Panc1 (cell line): ENCODE measurements at regions not wholly inside any gene's neighbourhood (a gene's known extent, or its start where the extent isn't known, plus 50 kb on each side); places are given as distances from the start of the nearest gene placed in this dataset.

Source experiments
- ATAC-seq: fragments of 200-7000 bp; cut with Tn5 transposase; 2 replicates; pipeline ENCODE4 v1.9.1; 2020; ENCODE audit warnings: mild to moderate bottlenecking, moderate library complexity
- BruUV-seq: library from RNA; stranded (reverse); fragments of 400-500 nt; replicated peaks from 2 replicates; lab custom pipeline; 2021; lab: Mats Ljungman, UMichigan
- CTCF ChIA-PET: fragments of 300-600 bp; sonication (Branson Sonifier 250); formaldehyde crosslinking; loops from one replicate; lab custom pipeline; 2022; ENCODE audit warnings: antibody characterized with exemption; lab: Charles Lee
- POLR2A ChIA-PET: fragments of 300-600 bp; sonication (Branson Sonifier 250); formaldehyde crosslinking; loops from one replicate; lab custom pipeline; 2022; ENCODE audit warnings: antibody characterized with exemption; lab: Charles Lee
- DNase-seq: peaks from one replicate; pipeline ENCODE4 v3.0.0-alpha.2; 2010; ENCODE audit warnings: low read depth, low spot score
- H3K27ac ChIP-seq: 2 replicates; pipeline ENCODE4 v1.5.1; 2011; ENCODE audit warnings: mild to moderate bottlenecking, low read length, inconsistent platforms
- H3K27me3 ChIP-seq: fragments of 200-500 bp; sonication (Bioruptor generic); 2 replicates; pipeline ENCODE4 v1.6.0; 2014; ENCODE audit warnings: low read length, inconsistent platforms; ENCODE audit not compliant: control insufficient read depth, insufficient read depth
- H3K36me3 ChIP-seq: fragments of 200-500 bp; sonication (Bioruptor generic); 2 replicates; pipeline ENCODE4 v1.5.1; 2014; ENCODE audit warnings: inconsistent platforms, mild to moderate bottlenecking, low read length, moderate library complexity; ENCODE audit not compliant: control insufficient read depth, insufficient read depth
- H3K4me1 ChIP-seq: 2 replicates; pipeline ENCODE4 v1.5.1; 2011; ENCODE audit warnings: inconsistent platforms, mild to moderate bottlenecking, low read length, moderate library complexity; ENCODE audit not compliant: control insufficient read depth, insufficient read depth
- H3K4me3 ChIP-seq, 2 experiments: 2 replicates each; pipeline ENCODE4 v1.5.1; 2011 to 2012; ENCODE audit warnings: low read depth in 2 of 2, low read length in 2 of 2, mild to moderate bottlenecking in 2 of 2, inconsistent platforms in 1 of 2, moderate library complexity in 1 of 2
- H3K9me3 ChIP-seq: fragments of 200-500 bp; sonication (Bioruptor generic); 2 replicates; pipeline ENCODE4 v1.5.1; 2014; ENCODE audit warnings: low read depth, mild to moderate bottlenecking, inconsistent platforms, low read length, moderate library complexity; ENCODE audit not compliant: control insufficient read depth, insufficient read depth
- POLR2AphosphoS5 ChIP-seq: IDR thresholded peaks from 2 replicates; pipeline ENCODE4 v1.6.1; 2012; ENCODE audit warnings: mild to moderate bottlenecking, low read depth, low read length, moderate library complexity
- SIN3A ChIP-seq: IDR thresholded peaks from 2 replicates; pipeline ENCODE4 v1.6.1; 2012; ENCODE audit warnings: low read depth, mild to moderate bottlenecking, low read length, moderate library complexity, borderline replicate concordance; ENCODE audit not compliant: insufficient read depth
- TCF7L2 ChIP-seq: IDR thresholded peaks from 2 replicates; pipeline ENCODE4 v1.6.1; 2011; ENCODE audit warnings: mild to moderate bottlenecking, low read depth, low read length, inconsistent platforms
- in situ Hi-C: cut with HindIII; loops from 2 replicates; pipeline ENCODE4 v1.10.0; 2016; ENCODE audit warnings: low sequenced_read_pairs, low pct_unique_long_range_greater_than_20kb
- intact Hi-C: fragments of 100-400 bp; cut with micrococcal nuclease; formaldehyde crosslinking; loops from one replicate; pipeline ENCODE4 v1.10.0; 2022; ENCODE audit not compliant: unreplicated experiment
- TF ChIP-seq, protein P1 (sequence below), 2 experiments: IDR thresholded peaks; 2 replicates each; pipeline ENCODE4 v1.6.1; 2011 to 2012; ENCODE audit warnings: low read depth in 2 of 2, control low read depth in 1 of 2, low read length in 1 of 2, mild to moderate bottlenecking in 1 of 2, moderate library complexity in 1 of 2; ENCODE audit not compliant: insufficient read depth in 1 of 2
- TF ChIP-seq, protein P2 (sequence below): fragments of 450-650 bp; IDR thresholded peaks from 2 replicates; pipeline ENCODE4 v1.5.1; 2017; ENCODE audit warnings: mild to moderate bottlenecking

DNA sequence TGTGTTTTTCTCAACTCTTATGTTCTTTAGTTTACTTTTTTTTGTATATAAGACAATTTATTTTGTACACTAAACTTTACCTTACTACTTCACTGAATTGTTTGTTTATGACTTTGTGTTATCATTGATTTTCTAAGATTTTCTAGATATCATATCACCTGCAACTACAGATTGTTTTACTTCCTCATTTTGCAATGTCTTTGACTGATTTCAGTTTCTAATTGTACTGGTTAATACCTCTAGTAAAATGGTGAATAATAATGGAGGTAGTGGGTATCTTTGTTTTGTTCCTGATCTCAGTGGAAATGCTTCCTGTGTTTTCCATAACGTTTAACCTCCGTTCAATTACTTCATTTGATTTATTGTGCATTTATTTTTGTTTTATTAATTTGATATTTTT is 490.2 kb downstream of the TLL1 start:
- Histone ChIP-seq H3K36me3 (no peaks in the 10 kb centered on the region), H3K27ac (no peak overlapping the region), H3K27me3 (no peaks in the 10 kb centered on the region), H3K9me3 (no peaks in the 10 kb centered on the region), H3K4me3 (no peak overlapping the region), H3K4me1 (no peaks in the 10 kb centered on the region)
- ChIA-PET POLR2A (no interaction called here), CTCF (no interaction called here)
- no peak for ATAC-seq
- TF ChIP-seq, protein P1, sequence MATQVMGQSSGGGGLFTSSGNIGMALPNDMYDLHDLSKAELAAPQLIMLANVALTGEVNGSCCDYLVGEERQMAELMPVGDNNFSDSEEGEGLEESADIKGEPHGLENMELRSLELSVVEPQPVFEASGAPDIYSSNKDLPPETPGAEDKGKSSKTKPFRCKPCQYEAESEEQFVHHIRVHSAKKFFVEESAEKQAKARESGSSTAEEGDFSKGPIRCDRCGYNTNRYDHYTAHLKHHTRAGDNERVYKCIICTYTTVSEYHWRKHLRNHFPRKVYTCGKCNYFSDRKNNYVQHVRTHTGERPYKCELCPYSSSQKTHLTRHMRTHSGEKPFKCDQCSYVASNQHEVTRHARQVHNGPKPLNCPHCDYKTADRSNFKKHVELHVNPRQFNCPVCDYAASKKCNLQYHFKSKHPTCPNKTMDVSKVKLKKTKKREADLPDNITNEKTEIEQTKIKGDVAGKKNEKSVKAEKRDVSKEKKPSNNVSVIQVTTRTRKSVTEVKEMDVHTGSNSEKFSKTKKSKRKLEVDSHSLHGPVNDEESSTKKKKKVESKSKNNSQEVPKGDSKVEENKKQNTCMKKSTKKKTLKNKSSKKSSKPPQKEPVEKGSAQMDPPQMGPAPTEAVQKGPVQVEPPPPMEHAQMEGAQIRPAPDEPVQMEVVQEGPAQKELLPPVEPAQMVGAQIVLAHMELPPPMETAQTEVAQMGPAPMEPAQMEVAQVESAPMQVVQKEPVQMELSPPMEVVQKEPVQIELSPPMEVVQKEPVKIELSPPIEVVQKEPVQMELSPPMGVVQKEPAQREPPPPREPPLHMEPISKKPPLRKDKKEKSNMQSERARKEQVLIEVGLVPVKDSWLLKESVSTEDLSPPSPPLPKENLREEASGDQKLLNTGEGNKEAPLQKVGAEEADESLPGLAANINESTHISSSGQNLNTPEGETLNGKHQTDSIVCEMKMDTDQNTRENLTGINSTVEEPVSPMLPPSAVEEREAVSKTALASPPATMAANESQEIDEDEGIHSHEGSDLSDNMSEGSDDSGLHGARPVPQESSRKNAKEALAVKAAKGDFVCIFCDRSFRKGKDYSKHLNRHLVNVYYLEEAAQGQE (IDR thresholded peaks at IDR 0.05; ENCODE audit: insufficient read depth in 1 of 2, low read depth in 2 of 2, low read length in 1 of 2): no peak
- TF ChIP-seq TCF7L2 (no peak), SIN3A (no peak), POLR2AphosphoS5 (no peak)
- TF ChIP-seq, protein P2, sequence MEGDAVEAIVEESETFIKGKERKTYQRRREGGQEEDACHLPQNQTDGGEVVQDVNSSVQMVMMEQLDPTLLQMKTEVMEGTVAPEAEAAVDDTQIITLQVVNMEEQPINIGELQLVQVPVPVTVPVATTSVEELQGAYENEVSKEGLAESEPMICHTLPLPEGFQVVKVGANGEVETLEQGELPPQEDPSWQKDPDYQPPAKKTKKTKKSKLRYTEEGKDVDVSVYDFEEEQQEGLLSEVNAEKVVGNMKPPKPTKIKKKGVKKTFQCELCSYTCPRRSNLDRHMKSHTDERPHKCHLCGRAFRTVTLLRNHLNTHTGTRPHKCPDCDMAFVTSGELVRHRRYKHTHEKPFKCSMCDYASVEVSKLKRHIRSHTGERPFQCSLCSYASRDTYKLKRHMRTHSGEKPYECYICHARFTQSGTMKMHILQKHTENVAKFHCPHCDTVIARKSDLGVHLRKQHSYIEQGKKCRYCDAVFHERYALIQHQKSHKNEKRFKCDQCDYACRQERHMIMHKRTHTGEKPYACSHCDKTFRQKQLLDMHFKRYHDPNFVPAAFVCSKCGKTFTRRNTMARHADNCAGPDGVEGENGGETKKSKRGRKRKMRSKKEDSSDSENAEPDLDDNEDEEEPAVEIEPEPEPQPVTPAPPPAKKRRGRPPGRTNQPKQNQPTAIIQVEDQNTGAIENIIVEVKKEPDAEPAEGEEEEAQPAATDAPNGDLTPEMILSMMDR: no peak
- no TSS peak for BruUV-seq
- in situ Hi-C loops: no loop called here
- intact Hi-C loops: no loop called here
- DNase-seq: no peak

DNA sequence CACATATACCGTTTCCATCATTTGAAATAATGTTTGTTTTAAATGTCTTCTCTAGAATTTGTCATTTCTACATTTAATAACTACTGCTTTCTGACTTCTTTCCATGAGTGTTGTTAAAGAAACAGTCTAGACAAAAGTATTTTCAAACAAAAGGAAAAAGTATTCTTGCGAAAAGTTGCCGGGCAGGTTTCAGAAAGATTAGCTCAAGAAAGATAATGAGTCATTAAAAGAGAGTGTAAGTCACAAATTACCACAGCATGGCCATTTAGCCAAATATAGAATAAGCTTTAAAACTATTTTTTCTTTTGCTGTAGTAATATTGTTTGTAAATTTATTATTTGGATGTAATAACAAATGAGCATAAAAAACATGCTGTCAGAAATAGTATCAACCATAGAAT is 493.0 kb downstream of the TLL1 start:
- no peaks in the 10 kb centered on the region for H3K27me3 ChIP-seq
- DNase-seq (no peak), ATAC-seq (no peak)
- CTCF ChIA-PET: no interaction called here
- H3K9me3 ChIP-seq: no peaks in the 10 kb centered on the region
- H3K4me1 ChIP-seq: no peaks in the 10 kb centered on the region
- BruUV-seq: no TSS peak
- intact Hi-C loops (no loop called here), in situ Hi-C loops (no loop called here)
- no peak overlapping the region for H3K27ac ChIP-seq
- H3K4me3 ChIP-seq: no peak overlapping the region
- POLR2A ChIA-PET: no interaction called here
- H3K36me3 ChIP-seq: no peaks in the 10 kb centered on the region
- TF ChIP-seq SIN3A (no peak), TCF7L2 (no peak), POLR2AphosphoS5 (no peak)

DNA sequence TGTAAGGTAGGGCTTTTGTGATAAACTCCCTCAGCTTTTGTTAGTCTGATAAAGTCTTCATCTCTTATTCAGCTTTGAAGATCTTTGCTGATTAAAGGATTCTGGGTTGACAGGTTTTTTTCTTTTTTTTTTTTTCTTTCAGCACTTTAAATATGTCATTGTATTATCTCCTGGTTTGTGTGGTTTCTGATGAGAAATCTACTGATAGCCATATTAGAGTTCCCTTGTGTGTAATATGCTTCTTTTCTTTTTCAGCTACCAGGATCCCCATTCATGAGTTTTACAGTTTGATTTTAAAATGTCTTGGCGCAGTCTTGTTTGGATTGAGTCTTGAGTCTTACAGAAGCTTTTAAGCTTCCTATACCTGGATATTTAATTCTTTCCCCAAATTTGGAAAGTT is 504.5 kb downstream of the TLL1 start:
- Histone ChIP-seq H3K9me3 (no peaks in the 10 kb centered on the region), H3K4me1 (no peaks in the 10 kb centered on the region), H3K27me3 (no peaks in the 10 kb centered on the region), H3K4me3 (no peak overlapping the region), H3K27ac (no peak overlapping the region), H3K36me3 (no peaks in the 10 kb centered on the region)
- intact Hi-C loops: no loop called here
- ATAC-seq: no peak
- in situ Hi-C loops: no loop called here
- DNase-seq: no peak
- TF ChIP-seq, protein P1 (IDR thresholded peaks at IDR 0.05; ENCODE audit: insufficient read depth in 1 of 2, low read depth in 2 of 2, low read length in 1 of 2): no peak
- no peak for TF ChIP-seq SIN3A
- TF ChIP-seq, protein P2: no peak
- TF ChIP-seq TCF7L2: no peak
- TF ChIP-seq POLR2AphosphoS5: no peak
- POLR2A ChIA-PET: no interaction called here
- no TSS peak for BruUV-seq
- CTCF ChIA-PET: no interaction called here
